Kidney epithelial cell (primary cell): ENCODE measurements at regions not wholly inside any gene's neighbourhood (a gene's known extent, or its start where the extent isn't known, plus 50 kb on each side); places are given as distances from the start of the nearest gene placed in this dataset.

Experiments used
- DNase-seq: peaks from one replicate; pipeline ENCODE4 v3.0.0-alpha.2; 2010; ENCODE audit warnings: low read depth
- H3K27me3 ChIP-seq: 2 replicates; pipeline ENCODE4 v1.6.0; 2011; ENCODE audit warnings: low read length; ENCODE audit not compliant: control insufficient read depth, insufficient read depth
- H3K36me3 ChIP-seq: 2 replicates; pipeline ENCODE4 v1.5.1; 2011; ENCODE audit warnings: low read length; ENCODE audit not compliant: control insufficient read depth, insufficient read depth
- H3K4me3 ChIP-seq: 2 replicates; pipeline ENCODE4 v1.5.1; 2011; ENCODE audit warnings: low read depth, mild to moderate bottlenecking, control low read depth, low read length
- TF ChIP-seq, protein P1 (sequence below): IDR thresholded peaks from 2 replicates; pipeline ENCODE4 v1.5.1; 2011; ENCODE audit warnings: mild to moderate bottlenecking, moderate library complexity, low read length, control low read depth, inconsistent platforms; ENCODE audit not compliant: insufficient read depth, poor library complexity, severe bottlenecking

DNA sequence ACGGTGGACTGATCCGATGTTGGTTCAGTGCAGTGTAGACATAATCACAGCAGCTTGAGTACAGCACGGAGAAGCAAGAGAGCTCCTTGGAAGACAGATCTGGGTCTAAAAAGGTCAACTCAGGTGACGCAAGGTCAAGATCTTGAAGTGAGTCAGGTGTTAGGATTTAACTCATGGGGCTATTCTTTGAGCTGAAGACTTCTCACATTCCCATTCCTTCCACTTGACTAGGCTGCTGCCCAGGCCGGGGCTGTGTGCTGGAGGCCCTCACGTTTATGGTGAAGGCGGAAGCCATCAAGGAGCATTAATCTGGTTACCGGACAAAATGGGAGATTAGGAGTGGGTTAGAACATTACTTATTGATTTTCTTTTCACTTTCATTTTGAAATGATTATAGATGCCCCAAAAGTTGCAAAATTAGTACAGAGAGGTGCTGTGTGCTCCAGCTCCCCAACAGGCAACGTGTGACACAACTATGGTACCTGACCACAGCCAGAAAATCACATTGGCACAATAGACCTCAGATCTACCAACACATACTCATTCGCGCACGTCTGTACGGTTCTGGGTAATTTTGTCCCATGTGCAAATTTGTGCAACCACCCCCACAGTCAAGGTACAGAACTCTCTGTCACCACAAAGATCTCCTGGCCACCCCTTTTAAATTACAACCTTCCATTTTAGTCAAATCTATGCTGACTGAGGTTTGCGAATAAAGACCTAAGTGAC lies 77.6 kb upstream of the SEC11C start:
- H3K4me3 ChIP-seq = no peak overlapping the region
- TF ChIP-seq, protein P1, sequence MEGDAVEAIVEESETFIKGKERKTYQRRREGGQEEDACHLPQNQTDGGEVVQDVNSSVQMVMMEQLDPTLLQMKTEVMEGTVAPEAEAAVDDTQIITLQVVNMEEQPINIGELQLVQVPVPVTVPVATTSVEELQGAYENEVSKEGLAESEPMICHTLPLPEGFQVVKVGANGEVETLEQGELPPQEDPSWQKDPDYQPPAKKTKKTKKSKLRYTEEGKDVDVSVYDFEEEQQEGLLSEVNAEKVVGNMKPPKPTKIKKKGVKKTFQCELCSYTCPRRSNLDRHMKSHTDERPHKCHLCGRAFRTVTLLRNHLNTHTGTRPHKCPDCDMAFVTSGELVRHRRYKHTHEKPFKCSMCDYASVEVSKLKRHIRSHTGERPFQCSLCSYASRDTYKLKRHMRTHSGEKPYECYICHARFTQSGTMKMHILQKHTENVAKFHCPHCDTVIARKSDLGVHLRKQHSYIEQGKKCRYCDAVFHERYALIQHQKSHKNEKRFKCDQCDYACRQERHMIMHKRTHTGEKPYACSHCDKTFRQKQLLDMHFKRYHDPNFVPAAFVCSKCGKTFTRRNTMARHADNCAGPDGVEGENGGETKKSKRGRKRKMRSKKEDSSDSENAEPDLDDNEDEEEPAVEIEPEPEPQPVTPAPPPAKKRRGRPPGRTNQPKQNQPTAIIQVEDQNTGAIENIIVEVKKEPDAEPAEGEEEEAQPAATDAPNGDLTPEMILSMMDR = no peak
- DNase-seq = no peak
- H3K36me3 ChIP-seq = no peaks in the 10 kb centered on the region
- H3K27me3 ChIP-seq = no peaks in the 10 kb centered on the region

DNA sequence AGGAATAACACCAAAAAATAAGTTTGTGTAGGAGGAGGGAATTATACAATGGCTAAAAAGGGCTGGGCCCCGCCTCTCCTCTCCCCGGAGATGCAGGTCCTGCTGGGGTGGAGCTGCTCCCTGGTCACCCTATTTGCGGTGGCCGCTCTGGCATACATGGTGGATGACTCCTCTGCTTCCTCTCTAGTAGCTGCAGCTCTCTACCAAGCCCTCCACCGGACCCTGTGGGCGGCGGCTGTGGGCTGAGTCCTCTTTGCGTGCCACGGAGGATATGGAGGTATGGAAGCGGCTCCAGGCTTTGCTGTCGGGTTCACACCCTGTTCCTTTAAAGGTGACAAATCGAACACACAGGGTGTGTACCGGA lies 77.1 kb upstream of the SEC11C start:
- TF ChIP-seq, protein P1 = no peak
- no peaks in the 10 kb centered on the region for H3K36me3 ChIP-seq
- no peaks in the 10 kb centered on the region for H3K27me3 ChIP-seq
- no peak overlapping the region for H3K4me3 ChIP-seq
- no peak for DNase-seq

DNA sequence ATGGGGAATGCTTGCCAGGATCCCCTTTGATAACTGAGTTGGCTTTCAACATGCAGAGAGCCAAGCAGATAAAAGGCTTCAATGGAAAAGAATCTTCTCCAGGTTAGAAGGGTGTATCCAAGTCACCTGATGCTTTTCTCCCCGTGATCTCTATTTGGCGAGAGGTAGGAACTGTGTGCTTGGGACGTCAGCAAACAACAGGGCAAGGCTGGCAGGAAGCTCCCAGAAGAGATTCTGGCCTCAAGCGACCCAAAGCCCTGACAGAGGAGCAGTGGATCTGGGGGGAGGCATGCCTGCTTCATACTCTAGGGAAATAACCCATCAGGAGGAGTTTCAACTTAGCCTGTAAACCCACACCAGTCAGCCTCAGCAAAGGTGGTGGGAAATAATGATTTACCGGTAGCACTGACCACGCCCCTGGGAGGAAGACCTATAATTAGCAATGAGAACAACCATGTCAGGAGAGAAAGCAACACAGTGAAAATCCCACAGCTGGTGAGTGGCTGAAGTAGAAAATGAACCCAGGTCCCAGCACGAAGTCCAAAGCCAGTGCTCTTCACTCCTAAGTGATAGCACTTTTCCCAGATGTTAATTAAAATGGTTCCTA lies 76.3 kb upstream of the SEC11C start:
- H3K4me3 ChIP-seq = no peak overlapping the region
- H3K27me3 ChIP-seq = no peaks in the 10 kb centered on the region
- no peak for DNase-seq
- TF ChIP-seq, protein P1 = no peak
- H3K36me3 ChIP-seq = no peaks in the 10 kb centered on the region

DNA sequence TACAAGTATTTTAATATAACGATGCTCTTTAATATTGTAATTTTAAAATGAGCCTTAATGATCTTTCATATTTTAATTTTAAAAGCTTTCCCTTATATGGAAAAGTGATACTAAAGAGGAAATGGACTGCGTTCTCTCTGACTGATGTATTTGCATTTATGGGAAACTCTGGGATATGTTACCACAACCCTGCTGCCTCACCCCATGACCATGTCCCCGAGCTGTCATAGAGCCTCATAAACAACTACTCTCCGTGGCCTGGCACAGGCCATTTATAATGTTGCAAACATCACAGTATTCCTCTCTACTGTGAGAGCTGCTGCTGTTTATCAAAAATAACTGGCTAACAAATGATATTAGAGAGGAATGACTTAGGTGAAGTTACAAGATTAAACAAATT lies 75.8 kb upstream of the SEC11C start:
- TF ChIP-seq, protein P1 = no peak
- no peak for DNase-seq
- H3K36me3 ChIP-seq = no peaks in the 10 kb centered on the region
- no peak overlapping the region for H3K4me3 ChIP-seq
- H3K27me3 ChIP-seq = no peaks in the 10 kb centered on the region

DNA sequence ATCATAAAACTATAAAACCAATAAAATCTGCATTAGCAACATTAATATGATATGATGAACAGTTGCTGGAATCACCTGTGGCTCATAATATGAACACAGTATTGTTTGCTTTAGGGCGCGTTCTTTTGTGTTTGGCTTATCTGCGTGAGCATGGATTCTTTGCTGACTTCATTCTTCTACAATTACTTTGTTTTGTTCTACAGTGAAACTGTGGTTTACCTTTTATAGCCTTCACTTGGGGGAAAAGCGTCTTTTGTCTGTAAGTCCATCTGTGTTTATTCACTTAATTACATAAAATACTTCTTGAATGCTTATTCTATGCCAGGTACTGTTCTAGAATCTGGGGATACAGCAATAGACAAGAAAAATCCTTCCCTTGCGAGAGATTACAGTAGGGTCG lies 74.0 kb upstream of the SEC11C start:
- H3K27me3 ChIP-seq = no peaks in the 10 kb centered on the region
- no peaks in the 10 kb centered on the region for H3K36me3 ChIP-seq
- TF ChIP-seq, protein P1 = no peak
- no peak for DNase-seq
- no peak overlapping the region for H3K4me3 ChIP-seq

DNA sequence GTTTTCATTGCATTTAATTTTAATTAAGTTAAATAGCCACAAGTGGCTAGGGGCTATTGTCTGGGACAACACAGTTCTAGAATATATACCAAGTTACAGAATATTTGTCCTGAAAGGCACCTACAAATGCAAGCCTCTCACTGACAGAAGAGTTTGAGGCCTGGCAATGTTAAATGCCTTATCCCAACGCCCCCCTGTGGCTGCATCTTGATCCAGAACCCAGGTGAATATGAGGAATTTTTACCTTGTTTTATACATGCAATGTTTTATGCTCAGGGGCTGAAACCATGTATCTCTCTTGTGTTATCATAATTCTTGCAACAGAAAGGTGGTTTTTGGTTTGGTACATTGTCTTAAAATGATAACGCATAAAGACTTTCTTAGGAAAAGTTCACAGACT lies 71.8 kb upstream of the SEC11C start:
- no peak for DNase-seq
- TF ChIP-seq, protein P1 = peak; percentile 66
- H3K27me3 ChIP-seq = no peaks in the 10 kb centered on the region
- H3K36me3 ChIP-seq = no peaks in the 10 kb centered on the region
- no peak overlapping the region for H3K4me3 ChIP-seq
